HG03571 (cell line): ENCODE measurements at regions not wholly inside any gene's neighbourhood (a gene's known extent, or its start where the extent isn't known, plus 50 kb on each side); places are given as distances from the start of the nearest gene placed in this dataset.
A peak's percentile ranks its signal among the peaks of the same experiment; 100 is the strongest.
"Not testable (repeated sequence)": the region's sequence is repeated elsewhere in the genome, so short reads cannot be mapped to it uniquely, and the experiment has no call there.

Experiments used
- ATAC-seq: cut with Tn5 transposase; IDR thresholded peaks from one replicate; pipeline ENCODE4 v1.9.1; 2021; ENCODE audit not compliant: unreplicated experiment

- ATAC-seq = no peak
Observed at GRCh38 chr3:98644168-98644567, 50.8 kb upstream of the CPOX start.

- no peak for ATAC-seq
Observed at GRCh38 chr3:98645039-98645438, 51.6 kb upstream of the CPOX start.

DNA sequence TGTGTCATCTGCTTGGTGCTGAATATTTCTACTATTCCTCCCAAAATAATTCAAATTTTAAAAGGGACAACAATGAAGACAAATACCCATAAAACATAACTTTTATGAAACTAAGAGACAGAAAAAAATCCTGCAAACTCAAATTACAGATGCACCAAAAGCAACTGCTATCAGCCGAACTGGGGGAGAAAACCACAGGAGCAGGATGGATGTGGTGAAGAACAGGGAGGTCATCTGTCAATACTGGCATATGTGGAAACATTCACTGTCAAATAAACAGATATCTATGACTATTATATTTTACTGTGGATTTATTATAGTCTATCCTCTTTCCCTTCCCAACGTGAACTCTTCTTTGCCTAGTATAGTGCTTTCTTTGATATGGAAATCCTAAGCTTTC is 53.3 kb upstream of the CPOX start:
- no peak for ATAC-seq

DNA sequence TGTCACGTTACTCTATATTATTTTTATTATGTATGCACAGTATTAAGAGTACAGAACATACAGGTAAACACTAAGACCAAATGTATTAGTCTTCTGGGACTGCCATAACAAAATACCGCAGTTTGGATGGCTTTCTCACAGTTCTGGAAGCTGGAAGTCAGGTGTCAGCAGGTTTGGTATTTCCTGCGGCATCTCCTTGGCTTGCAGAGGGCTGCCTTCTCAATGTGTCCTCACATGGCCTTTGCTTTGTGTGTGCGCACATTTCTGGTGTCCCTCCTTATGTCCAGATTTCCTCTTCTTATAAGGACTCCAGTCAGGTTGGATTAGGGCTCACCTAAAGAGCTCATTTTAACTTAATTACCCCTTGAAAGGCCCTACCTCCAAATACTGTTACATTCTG is 53.8 kb upstream of the CPOX start:
- no peak for ATAC-seq

DNA sequence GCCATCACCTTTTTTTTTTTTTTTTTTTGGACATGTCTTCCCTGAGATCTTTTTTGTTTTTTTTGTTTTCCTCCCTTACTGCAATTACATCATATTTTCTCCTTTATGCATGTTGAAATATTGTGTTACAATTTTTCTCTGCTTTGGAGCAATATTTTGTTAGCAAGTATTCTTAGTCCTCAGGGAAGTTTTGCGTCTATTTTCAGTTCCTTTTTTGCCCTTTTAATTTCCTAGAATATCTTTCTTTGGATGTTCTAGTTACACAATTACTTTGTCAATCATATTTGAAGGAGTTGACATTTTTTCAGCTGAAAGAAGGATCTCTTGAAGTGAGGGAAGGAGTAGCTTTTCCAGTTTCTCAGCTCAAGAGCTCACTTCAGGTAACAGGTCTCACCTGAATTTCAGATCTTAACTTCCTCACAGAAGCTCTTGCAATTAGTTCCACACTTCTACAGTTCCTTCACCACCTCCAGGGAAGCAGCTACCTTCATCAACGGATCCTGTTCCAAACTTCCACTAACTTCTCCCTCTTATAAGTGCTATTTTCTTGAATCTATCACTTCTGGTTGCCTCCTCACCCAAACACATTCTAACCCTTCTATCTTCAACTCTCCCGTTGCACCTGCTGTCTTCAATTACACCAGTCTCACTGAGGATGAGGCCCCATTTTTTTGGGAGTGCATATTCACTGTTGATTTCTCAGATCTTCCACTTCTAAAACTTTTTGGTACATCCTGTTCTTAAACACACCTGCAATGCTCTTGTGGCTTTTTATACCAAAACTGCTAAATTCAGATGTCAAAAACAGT is 57.8 kb upstream of the CPOX start:
- ATAC-seq = no peak

- no peak for ATAC-seq
Observed at GRCh38 chr3:98651780-98652077, 58.3 kb upstream of the CPOX start.

- no peak for ATAC-seq
Observed at GRCh38 chr3:98655666-98656065, 62.3 kb upstream of the CPOX start.

DNA sequence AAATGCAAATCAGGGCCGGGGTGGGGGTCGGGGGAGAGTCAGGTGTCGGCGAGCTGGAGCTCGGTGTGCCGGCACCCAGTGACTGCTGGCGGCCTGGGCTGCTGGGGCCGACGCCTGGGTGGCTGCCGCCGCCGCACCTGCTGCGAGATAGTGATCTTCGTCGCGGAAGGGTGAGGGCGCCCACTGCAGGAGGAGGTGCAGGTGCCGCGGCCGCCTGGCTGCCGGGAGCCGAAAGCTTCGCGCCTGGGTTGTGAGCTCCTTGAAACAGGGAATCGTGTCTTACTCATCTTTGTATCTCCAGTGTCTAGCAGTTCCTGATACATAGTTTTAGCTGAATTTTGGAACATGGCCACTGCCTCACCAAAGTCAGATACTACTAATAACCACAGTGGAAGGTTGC is 64.0 kb upstream of the CPOX start:
- ATAC-seq = peak; percentile 91

- ATAC-seq = no peak
Observed at GRCh38 chr3:98662699-98663098, 69.3 kb upstream of the CPOX start.

- no peak for ATAC-seq
Observed at GRCh38 chr3:98670020-98670419, 76.6 kb upstream of the CPOX start.

GRCh38 chr3:98679986-98680385 is 83.2 kb upstream of the ST3GAL6 start:
- ATAC-seq = no peak

GRCh38 chr3:98680723-98681122 is 82.4 kb upstream of the ST3GAL6 start:
- no peak for ATAC-seq

- no peak for ATAC-seq
Observed at GRCh38 chr3:98681486-98681885, 81.7 kb upstream of the ST3GAL6 start.

DNA sequence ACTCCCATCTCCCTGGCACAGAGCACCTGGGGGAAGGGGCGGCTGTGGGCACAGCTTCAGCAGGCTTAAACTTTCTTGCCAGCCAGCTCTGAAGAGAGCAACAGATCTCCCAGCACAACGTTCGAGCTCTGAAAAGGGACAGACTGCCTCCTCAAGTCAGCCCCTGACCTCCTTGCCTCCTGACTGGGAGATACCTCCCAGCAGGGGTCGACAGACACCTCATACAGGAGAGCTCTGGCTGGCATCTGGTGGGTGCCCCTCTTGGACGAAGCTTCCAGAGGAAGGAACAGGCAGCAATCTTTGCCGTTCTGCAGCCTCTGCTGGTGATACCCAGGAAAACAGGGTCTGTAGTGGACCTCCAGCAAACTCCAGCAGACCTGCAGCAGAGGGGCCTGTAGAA is 80.7 kb upstream of the ST3GAL6 start:
- ATAC-seq = not testable (repeated sequence)

DNA sequence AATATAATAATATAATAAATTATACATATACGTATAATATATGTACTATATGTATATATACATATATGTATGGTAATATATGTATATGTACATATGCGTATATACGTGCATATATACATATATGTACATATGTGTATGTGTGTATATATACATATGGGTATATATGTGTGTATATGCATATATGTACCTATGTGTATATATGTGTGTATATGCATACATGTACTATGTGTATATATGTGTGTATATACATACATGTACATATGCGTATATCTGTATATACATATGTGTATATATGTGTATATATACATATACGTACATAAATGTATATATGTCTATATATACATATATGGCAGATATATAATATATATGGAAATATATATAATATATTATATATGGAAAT is 74.8 kb upstream of the ST3GAL6 start:
- no peak for ATAC-seq

- no peak for ATAC-seq
Observed at GRCh38 chr3:98690876-98691275, 72.3 kb upstream of the ST3GAL6 start.

DNA sequence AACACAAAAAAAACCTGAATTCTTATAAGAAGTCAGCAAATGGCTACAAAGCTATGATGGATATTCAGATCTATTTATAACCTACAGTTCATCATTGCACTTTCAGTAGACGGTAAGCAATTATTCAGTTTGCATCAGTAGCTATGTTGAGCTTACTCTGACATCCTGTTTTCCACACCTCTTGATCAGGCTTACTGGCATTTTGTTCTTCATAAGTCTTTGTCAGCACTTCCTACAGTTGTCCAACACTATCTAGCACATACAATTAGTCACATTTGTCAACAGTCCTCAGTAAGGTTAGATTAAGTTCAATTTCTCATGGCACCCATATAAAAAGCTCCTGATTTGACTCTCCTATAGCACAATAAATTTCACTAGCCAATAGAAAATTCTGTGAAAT is 71.2 kb upstream of the ST3GAL6 start:
- ATAC-seq = no peak

DNA sequence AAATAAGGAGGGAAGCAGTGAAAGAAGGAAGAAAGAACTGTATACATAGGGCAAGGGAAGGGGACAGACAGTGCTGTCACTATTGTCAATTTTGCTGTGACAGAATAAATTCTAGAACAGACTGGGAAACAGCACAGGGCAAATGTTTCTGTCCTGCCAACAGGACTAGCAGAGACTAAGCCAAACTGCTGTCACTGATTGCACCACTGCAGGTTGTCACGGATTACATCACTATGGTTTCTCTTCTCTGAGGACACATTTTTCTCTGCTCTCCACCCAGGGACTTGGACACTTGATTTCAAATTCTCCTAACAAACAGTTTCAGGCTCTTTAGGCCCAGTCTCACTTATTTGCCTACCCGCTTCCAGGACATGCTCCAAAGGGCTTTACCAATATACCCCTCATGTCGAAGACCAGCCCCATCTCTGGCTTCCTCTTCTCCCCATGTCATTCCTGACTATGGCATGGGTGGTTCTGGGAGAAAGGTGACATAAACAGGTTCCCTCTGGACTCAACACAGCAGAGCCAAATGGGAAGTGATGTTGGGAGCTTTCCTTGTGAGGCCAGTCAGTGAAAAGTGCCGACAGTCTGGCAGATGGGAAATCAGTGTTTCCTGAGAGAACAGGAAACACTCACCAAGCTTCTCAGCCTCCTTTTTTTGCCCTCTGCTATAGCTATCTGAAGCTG is 70.2 kb upstream of the ST3GAL6 start:
- no peak for ATAC-seq

DNA sequence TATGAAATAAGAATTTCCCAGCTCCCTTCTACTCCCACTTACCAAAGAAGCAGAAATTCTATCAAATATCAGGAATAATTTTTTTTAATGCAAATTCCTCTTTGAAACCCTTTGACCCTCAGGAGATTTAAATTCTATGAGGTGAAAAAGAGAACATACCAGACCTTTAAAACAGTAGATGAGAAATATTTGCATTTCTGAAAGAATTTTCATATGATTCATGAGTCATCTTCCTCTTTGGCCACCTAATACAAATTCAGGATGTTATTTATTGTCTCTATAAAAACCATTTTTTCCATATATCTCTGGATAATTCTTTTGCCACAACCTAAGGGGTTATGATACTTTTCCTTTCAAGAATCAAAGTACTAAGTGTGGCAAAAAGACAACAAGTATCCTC is 67.3 kb upstream of the ST3GAL6 start:
- ATAC-seq = no peak

GRCh38 chr3:98696296-98696695 is 66.8 kb upstream of the ST3GAL6 start:
- ATAC-seq = not testable (repeated sequence)

GRCh38 chr3:98697225-98697624 is 65.9 kb upstream of the ST3GAL6 start:
- no peak for ATAC-seq

DNA sequence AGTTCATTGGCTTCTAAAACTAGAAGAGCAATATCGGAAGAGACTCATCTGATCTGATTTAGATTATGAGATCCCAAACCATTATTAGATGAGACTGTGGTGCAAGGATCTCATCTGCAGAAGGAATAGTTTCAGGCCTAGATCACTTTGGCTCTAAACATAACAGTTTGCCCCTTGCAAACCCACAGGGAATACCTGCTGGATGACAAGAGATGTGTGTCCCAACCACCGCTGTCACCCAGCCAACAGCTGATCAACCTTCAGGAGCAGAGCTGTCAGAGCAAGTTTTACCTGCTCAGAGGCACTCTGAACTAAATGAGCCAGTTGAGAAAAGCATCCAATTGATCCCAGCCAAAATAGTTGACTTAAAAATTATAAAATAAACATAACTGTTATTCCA is 64.0 kb upstream of the ST3GAL6 start:
- no peak for ATAC-seq
